ENCODE measurements at regions not wholly inside any gene's neighbourhood (a gene's known extent, or its start where the extent isn't known, plus 50 kb on each side); places are given as distances from the start of the nearest gene placed in this dataset.

- TF ChIP-seq POLR2AphosphoS5 (IDR thresholded peaks at IDR 0.05) (no peak), CTCF (IDR thresholded peaks at IDR 0.05) (no peak), POLR2A (IDR thresholded peaks at IDR 0.05) (no peak)
Measured at GRCh38 chr3:72099326-72100079, 314.6 kb upstream of the PROK2 start.
